ENCODE measurements at regions not wholly inside any gene's neighbourhood (a gene's known extent, or its start where the extent isn't known, plus 50 kb on each side); places are given as distances from the start of the nearest gene placed in this dataset.

GRCh38 chr22:47377926-47378560 lies 615.6 kb downstream of the TBC1D22A start:
- TF ChIP-seq CTCF (IDR thresholded peaks at IDR 0.05) (no peak), EP300 (IDR thresholded peaks at IDR 0.05) (no peak), POLR2AphosphoS5 (IDR thresholded peaks at IDR 0.05) (no peak)
